GM23248 (cell line): ENCODE measurements at regions not wholly inside any gene's neighbourhood (a gene's known extent, or its start where the extent isn't known, plus 50 kb on each side); places are given as distances from the start of the nearest gene placed in this dataset.

Source experiments
- EZH2 ChIP-seq: fragments of 200-600 bp; sonication (generic); IDR thresholded peaks from 2 replicates; pipeline ENCODE4 v1.6.1; 2018; ENCODE audit warnings: antibody characterized with exemption, mild to moderate bottlenecking; ENCODE audit not compliant: insufficient read depth, poor library complexity, severe bottlenecking
- EZH2phosphoT487 ChIP-seq: fragments of 200-600 bp; sonication (generic); IDR thresholded peaks from 2 replicates; pipeline ENCODE4 v1.6.1; 2018; ENCODE audit warnings: antibody characterized with exemption, moderate library complexity, mild to moderate bottlenecking, low read depth; ENCODE audit not compliant: insufficient read depth

DNA sequence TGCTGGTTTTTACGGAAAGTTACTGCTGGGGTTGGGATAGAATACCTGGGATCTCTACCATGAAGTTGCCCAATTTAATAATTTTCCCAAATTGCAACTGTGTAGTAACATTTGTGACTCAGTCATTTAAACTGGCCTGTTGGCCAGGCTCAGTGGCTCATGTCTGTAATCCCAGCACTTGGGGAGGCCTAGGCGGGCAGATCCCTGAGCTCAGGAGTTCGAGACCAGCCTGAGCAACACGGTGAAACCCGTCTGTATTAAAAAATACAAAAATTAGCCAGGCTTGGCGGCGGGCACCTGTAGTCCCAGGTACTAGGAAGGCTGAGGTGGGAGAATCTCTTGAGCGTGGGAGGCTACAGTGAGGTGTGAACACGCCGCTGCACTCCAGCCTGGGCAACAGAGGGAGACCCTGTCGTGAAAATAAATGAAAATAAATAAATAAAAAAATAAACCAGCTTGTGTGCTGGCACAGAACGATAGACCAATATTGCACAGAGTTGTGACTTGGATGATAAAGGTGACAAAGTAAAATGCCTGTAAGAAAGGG, 160.7 kb upstream of the ZNF608 start:
- TF ChIP-seq EZH2 (no peak), EZH2phosphoT487 (no peak)
